KOPT-K1 (cell line): ENCODE measurements at regions not wholly inside any gene's neighbourhood (a gene's known extent, or its start where the extent isn't known, plus 50 kb on each side); places are given as distances from the start of the nearest gene placed in this dataset.
"Not testable (repeated sequence)": the region's sequence is repeated elsewhere in the genome, so short reads cannot be mapped to it uniquely, and the experiment has no call there.

ENCODE experiments used
- H3K27ac ChIP-seq: fragments of 200-600 bp; sonication (generic); 2 replicates; pipeline ENCODE4 v1.5.1; 2016; ENCODE audit warnings: antibody characterized with exemption, mild to moderate bottlenecking, low read depth, low read length; ENCODE audit not compliant: poor library complexity, severe bottlenecking
- H3K36me3 ChIP-seq: fragments of 200-600 bp; sonication (generic); 2 replicates; pipeline ENCODE4 v1.5.1; 2017; ENCODE audit warnings: antibody characterized with exemption, mild to moderate bottlenecking, low read length, moderate library complexity; ENCODE audit not compliant: insufficient read depth
- H3K9me3 ChIP-seq: fragments of 200-600 bp; sonication (generic); 2 replicates; pipeline ENCODE4 v1.5.1; 2017; ENCODE audit warnings: antibody characterized with exemption, low read length, mild to moderate bottlenecking; ENCODE audit not compliant: insufficient read depth, poor library complexity, severe bottlenecking

DNA sequence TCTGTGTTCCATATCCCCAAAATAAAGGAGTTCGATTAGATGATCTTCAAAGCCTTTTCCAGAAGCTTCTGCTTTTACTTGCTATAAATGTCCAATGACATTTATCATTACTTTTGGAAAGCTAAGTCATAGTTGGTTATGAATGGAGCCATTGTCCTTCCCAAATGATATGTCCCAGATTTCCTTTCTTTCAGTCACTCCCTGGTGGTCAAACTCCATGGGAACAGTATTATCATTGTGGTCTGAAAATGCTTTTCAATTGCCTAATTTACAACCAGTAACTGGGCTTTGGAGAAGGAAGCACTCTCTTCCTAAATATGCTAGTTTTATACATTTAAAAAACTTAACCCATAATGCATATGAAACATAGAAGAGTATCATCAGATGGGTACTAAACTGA is 571.5 kb upstream of the AMOT start:
- Histone ChIP-seq H3K36me3 (no peaks in the 10 kb centered on the region), H3K9me3 (no peaks in the 10 kb centered on the region), H3K27ac (no peak overlapping the region)

- Histone ChIP-seq H3K27ac (no peak overlapping the region), H3K36me3 (no peaks in the 10 kb centered on the region), H3K9me3 (peaks cover 1% of the 10 kb centered on the region)
Measured at GRCh38 chrX:113408843-113409242, 568.2 kb upstream of the AMOT start.

- Histone ChIP-seq H3K36me3 (no peaks in the 10 kb centered on the region), H3K27ac (no peak overlapping the region), H3K9me3 (peaks cover 4% of the 10 kb centered on the region)
Measured at GRCh38 chrX:113400193-113400704, 559.6 kb upstream of the AMOT start.

DNA sequence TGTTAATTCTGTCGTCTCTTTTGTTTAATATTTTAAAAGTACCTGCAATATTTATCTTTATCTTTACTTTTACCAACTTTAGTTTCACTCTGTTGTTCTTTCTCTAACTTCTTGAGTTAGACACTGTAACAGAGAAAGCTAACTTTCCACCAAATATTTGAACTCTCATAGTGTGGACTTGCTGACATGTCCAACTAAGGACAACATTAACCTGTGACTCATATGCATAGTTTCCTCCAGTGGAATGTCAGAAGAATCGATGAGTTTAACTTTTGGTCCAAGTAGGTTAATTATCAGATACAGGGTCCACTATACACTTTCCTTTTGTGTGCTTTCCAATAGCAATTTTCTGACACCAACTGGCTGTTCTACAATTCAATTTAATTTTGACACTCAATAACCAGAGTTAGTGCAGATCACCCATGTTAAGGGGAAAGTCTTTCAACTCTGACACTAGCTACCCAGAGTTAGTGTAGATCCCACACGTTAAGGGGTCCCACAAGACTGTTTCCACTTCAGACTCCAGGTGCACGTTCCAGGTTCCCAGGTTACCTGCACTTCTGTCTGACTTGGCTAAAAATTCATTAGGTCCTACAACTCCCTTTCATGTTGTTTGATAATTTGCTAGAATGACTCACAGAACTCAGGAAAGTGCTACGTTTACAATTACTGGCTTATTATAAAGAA is 559.0 kb upstream of the AMOT start:
- no peaks in the 10 kb centered on the region for H3K36me3 ChIP-seq
- H3K9me3 ChIP-seq, result peaks cover 4% of the 10 kb centered on the region
- H3K27ac ChIP-seq, result no peak overlapping the region

DNA sequence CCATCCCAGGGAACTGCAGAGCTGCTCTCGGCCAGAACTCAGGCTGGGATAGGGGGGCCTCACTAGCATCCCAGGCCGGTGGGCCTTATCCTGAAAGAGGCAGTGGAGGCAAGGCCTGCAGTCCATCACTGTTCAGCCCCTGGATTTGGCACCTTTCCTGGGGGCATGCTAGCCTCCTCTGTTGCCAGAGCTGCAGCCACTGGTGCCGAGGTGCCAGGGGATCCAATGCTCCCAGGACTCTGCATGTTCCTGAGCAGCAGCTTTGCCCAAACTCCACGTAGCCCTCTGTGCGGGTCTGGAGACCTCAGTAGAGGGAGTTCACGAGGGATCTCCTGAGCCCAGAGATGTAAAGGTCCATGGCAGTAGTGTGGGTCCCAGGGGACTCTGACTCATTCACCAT is 551.7 kb upstream of the AMOT start:
- Histone ChIP-seq H3K36me3 (no peaks in the 10 kb centered on the region), H3K27ac (no peak overlapping the region), H3K9me3 (no peaks in the 10 kb centered on the region)

DNA sequence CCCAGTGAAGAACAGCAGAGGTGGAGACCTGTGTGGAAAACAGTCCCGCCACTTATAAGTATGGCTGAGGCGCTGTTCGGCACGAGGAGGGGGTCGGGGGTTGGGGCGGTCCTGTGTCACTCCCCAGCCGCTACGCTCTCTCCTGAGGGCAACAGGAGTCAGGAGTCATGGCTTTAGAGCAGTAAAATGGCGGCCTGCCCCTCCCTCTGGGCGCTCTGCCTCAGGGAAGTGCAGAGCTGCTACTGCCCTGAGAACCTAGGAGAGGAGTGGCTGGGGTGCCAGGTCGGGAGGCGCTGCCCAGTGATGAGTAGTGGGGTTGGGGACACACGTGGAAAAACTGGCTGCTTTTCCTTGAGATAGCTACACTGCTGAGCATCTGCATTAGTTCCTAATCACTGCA is 551.2 kb upstream of the AMOT start:
- Histone ChIP-seq H3K36me3 (no peaks in the 10 kb centered on the region), H3K9me3 (no peaks in the 10 kb centered on the region), H3K27ac (no peak overlapping the region)

DNA sequence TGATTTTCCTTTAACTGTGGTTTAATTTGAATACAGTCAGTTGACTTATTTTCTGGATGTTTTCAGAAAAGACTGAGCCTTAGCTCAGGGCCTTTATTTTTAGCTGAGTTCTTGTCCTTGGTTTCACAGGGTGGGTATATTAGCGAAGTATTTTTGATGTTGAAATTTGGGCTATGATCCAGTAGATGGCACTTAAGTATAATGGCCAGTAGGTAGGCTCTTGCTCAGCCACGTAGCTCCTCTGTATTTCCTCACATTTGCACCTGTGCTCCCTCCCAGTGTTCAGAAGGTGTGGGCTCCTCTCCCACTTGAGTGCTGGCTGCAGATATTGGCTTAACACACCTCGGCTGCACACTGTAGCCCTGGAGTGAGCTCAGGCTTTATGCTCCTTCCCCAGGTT is 549.9 kb upstream of the AMOT start:
- Histone ChIP-seq H3K27ac (no peak overlapping the region), H3K36me3 (no peaks in the 10 kb centered on the region), H3K9me3 (no peaks in the 10 kb centered on the region)

DNA sequence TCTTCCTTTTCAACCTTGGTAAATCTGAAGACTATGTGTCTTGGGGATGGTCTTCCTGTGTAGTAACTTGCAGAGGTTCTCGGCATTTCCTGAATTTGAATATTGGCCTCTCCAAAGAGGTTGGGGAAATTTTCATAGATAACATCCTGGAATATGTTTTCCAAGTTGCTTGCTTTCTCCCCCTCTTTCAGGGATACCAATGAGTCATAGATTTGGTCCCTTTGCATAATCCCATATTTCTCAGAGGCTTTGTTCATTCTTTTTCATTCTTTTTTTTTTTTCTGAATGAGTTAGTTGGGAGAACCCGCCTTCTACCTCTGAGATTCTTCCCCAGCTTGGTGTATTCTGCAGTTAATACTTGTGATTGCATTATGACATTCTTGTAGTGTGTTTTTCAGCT is 549.2 kb upstream of the AMOT start:
- H3K9me3 ChIP-seq, result no peaks in the 10 kb centered on the region
- H3K27ac ChIP-seq, result no peak overlapping the region

GRCh38 chrX:113384628-113385027 is 544.0 kb upstream of the AMOT start:
- Histone ChIP-seq H3K27ac (no peak overlapping the region), H3K36me3 (no peaks in the 10 kb centered on the region), H3K9me3 (no peaks in the 10 kb centered on the region)

More for the DNA sequence above, 549.2 kb upstream of the AMOT start:
- no peaks in the 10 kb centered on the region for H3K36me3 ChIP-seq

DNA sequence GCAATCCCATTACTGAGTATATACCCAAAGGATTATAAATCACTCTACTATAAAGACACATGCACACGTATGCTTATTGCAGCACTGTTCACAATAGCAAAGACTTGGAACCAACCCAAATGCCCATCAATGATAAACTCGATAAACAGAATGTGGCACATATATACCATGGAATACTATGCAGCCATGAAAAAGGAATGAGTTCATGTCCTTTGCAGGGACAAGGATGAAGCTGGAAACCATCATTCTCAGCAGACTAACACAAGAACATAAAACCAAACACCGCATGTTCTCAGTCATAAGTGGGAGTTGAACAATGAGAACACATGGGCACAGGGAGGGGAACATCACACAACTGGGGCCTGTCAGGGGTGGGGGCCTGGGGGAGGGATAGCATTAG is 532.8 kb upstream of the AMOT start:
- H3K36me3 ChIP-seq, result not testable (repeated sequence)

GRCh38 chrX:113370006-113370405 is 529.4 kb upstream of the AMOT start:
- Histone ChIP-seq H3K27ac (no peak overlapping the region), H3K36me3 (no peaks in the 10 kb centered on the region), H3K9me3 (no peaks in the 10 kb centered on the region)

More for the DNA sequence above, 532.8 kb upstream of the AMOT start:
- H3K9me3 ChIP-seq, H3K27ac ChIP-seq: not testable (repeated sequence)

DNA sequence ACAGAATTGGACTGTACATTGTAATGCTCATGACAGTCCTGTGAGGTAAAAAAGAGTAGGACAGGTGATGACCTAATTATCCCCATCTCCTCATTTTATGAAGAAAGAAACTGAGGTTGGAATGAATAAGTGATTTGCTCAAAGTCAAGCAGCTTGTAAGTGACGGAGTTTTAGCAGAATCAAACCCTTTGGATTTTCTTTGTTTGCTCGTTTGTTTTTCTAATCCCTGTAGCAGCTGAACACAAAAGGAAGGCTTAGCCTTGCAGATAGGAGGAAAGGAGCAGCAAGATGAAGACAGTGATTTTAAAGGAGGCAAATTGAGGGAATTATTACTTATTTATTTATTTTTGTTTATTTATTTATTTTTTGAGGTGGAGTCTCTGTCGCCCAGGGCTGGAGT is 528.4 kb upstream of the AMOT start:
- Histone ChIP-seq H3K9me3 (no peaks in the 10 kb centered on the region), H3K27ac (no peak overlapping the region), H3K36me3 (no peaks in the 10 kb centered on the region)

GRCh38 chrX:113353134-113353533 is 512.5 kb upstream of the AMOT start:
- H3K36me3 ChIP-seq, result no peaks in the 10 kb centered on the region
- no peaks in the 10 kb centered on the region for H3K9me3 ChIP-seq
- H3K27ac ChIP-seq, result no peak overlapping the region

GRCh38 chrX:113330416-113330815 is 489.8 kb upstream of the AMOT start:
- Histone ChIP-seq H3K36me3 (no peaks in the 10 kb centered on the region), H3K27ac (no peak overlapping the region), H3K9me3 (no peaks in the 10 kb centered on the region)

DNA sequence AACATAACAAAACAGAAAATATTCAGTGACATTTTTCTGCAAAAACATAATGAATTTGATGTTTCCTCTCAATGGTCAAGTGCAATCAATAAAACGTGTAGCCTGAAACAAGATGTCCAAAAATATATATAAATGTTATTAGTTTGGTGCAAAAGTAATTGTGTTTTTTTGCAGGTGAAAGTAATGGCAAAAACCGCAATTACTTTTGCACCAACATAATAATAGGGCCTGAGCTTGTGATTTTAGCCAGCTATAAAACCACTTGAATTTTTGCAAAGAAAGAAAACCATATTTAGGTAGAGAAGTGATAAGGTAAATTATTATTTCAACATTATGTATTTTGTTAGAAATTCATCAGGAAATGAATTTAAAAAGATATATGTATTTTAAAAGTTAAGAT is 475.3 kb upstream of the AMOT start:
- Histone ChIP-seq H3K36me3 (no peaks in the 10 kb centered on the region), H3K27ac (no peak overlapping the region), H3K9me3 (no peaks in the 10 kb centered on the region)

- Histone ChIP-seq H3K27ac (no peak overlapping the region), H3K9me3 (no peaks in the 10 kb centered on the region), H3K36me3 (no peaks in the 10 kb centered on the region)
Measured at GRCh38 chrX:113305496-113305895, 464.9 kb upstream of the AMOT start.
